HEK293 (cell line): ENCODE measurements at regions not wholly inside any gene's neighbourhood (a gene's known extent, or its start where the extent isn't known, plus 50 kb on each side); places are given as distances from the start of the nearest gene placed in this dataset.

Experiments used
- GLIS1 ChIP-seq: fragments of 450-650 bp; formaldehyde crosslinking; IDR thresholded peaks from 2 replicates; pipeline ENCODE4 v1.5.1; 2016; ENCODE audit warnings: missing biosample characterization, missing genetic modification characterization
- REPIN1 ChIP-seq: fragments of 450-650 bp; formaldehyde crosslinking; IDR thresholded peaks from 2 replicates; pipeline ENCODE4 v1.5.1; 2017; ENCODE audit warnings: missing biosample characterization, missing genetic modification characterization, low read depth
- SETDB1 ChIP-seq: IDR thresholded peaks from one replicate; pipeline ENCODE4 v1.6.1; 2017; ENCODE audit warnings: mild to moderate bottlenecking, low read length, moderate library complexity, mixed read lengths; ENCODE audit not compliant: insufficient read length
- WT1 ChIP-seq: fragments of 450-650 bp; formaldehyde crosslinking; IDR thresholded peaks from 2 replicates; pipeline ENCODE4 v1.5.1; 2016; ENCODE audit warnings: missing biosample characterization, missing genetic modification characterization
- YY1 ChIP-seq: fragments of 450-650 bp; formaldehyde crosslinking; IDR thresholded peaks from 2 replicates; pipeline ENCODE4 v1.5.1; 2018; ENCODE audit warnings: missing biosample characterization, missing genetic modification characterization
- ZBTB21 ChIP-seq: fragments of 450-650 bp; formaldehyde crosslinking; IDR thresholded peaks from 2 replicates; pipeline ENCODE4 v1.5.1; 2017; ENCODE audit warnings: missing biosample characterization, missing genetic modification characterization
- ZEB2 ChIP-seq: fragments of 450-650 bp; formaldehyde crosslinking; IDR thresholded peaks from 2 replicates; pipeline ENCODE4 v1.5.1; 2016; ENCODE audit warnings: missing biosample characterization, missing genetic modification characterization
- ZFP69B ChIP-seq: fragments of 450-650 bp; formaldehyde crosslinking; IDR thresholded peaks from 2 replicates; pipeline ENCODE4 v1.5.1; 2016; ENCODE audit warnings: missing biosample characterization, missing genetic modification characterization
- ZNF155 ChIP-seq: fragments of 450-650 bp; formaldehyde crosslinking; IDR thresholded peaks from 2 replicates; pipeline ENCODE4 v1.5.1; 2016; ENCODE audit warnings: missing biosample characterization, missing genetic modification characterization
- ZNF169 ChIP-seq: fragments of 450-650 bp; formaldehyde crosslinking; IDR thresholded peaks from 2 replicates; pipeline ENCODE4 v1.5.1; 2016; ENCODE audit warnings: missing biosample characterization, missing genetic modification characterization
- ZNF214 ChIP-seq: fragments of 450-650 bp; formaldehyde crosslinking; IDR thresholded peaks from 2 replicates; pipeline ENCODE4 v1.5.1; 2017; ENCODE audit warnings: missing biosample characterization, mild to moderate bottlenecking, missing genetic modification characterization, borderline replicate concordance
- ZNF24 ChIP-seq: fragments of 450-650 bp; formaldehyde crosslinking; IDR thresholded peaks from 2 replicates; pipeline ENCODE4 v1.5.1; 2016; ENCODE audit warnings: missing biosample characterization, missing genetic modification characterization
- ZNF292 ChIP-seq: fragments of 450-650 bp; formaldehyde crosslinking; IDR thresholded peaks from 2 replicates; pipeline ENCODE4 v1.5.1; 2016; ENCODE audit warnings: low read depth, missing biosample characterization, missing genetic modification characterization, borderline replicate concordance
- ZNF335 ChIP-seq: fragments of 450-650 bp; formaldehyde crosslinking; conservative IDR thresholded peaks from 2 replicates; pipeline ENCODE4 v1.5.1; 2016; ENCODE audit warnings: missing biosample characterization, missing genetic modification characterization
- ZNF366 ChIP-seq: fragments of 450-650 bp; formaldehyde crosslinking; conservative IDR thresholded peaks from 2 replicates; pipeline ENCODE4 v1.5.1; 2016; ENCODE audit warnings: missing biosample characterization, missing genetic modification characterization
- ZNF37A ChIP-seq: fragments of 450-650 bp; IDR thresholded peaks from 2 replicates; pipeline ENCODE4 v1.5.1; 2018; ENCODE audit warnings: missing biosample characterization, missing genetic modification characterization
- ZNF394 ChIP-seq: fragments of 450-650 bp; formaldehyde crosslinking; IDR thresholded peaks from 2 replicates; pipeline ENCODE4 v1.5.1; 2016; ENCODE audit warnings: missing biosample characterization, missing genetic modification characterization, mild to moderate bottlenecking, moderate library complexity, borderline replicate concordance
- ZNF433 ChIP-seq: fragments of 450-650 bp; formaldehyde crosslinking; IDR thresholded peaks from 2 replicates; pipeline ENCODE4 v1.5.1; 2016; ENCODE audit warnings: missing biosample characterization, missing genetic modification characterization, low read depth
- ZNF501 ChIP-seq: fragments of 450-650 bp; formaldehyde crosslinking; IDR thresholded peaks from 2 replicates; pipeline ENCODE4 v1.5.1; 2016; ENCODE audit warnings: missing biosample characterization, missing genetic modification characterization
- ZNF529 ChIP-seq: fragments of 450-650 bp; formaldehyde crosslinking; IDR thresholded peaks from 2 replicates; pipeline ENCODE4 v1.5.1; 2017; ENCODE audit warnings: missing genetic modification characterization, missing biosample characterization; ENCODE audit not compliant: insufficient replicate concordance
- ZNF548 ChIP-seq: fragments of 450-650 bp; formaldehyde crosslinking; IDR thresholded peaks from 2 replicates; pipeline ENCODE4 v1.5.1; 2016; ENCODE audit warnings: missing biosample characterization, missing genetic modification characterization
- ZNF549 ChIP-seq: fragments of 450-650 bp; IDR thresholded peaks from 2 replicates; pipeline ENCODE4 v1.5.1; 2018; ENCODE audit warnings: missing biosample characterization, missing genetic modification characterization, mild to moderate bottlenecking, inconsistent platforms, moderate library complexity
- ZNF555 ChIP-seq: fragments of 450-650 bp; formaldehyde crosslinking; conservative IDR thresholded peaks from 2 replicates; pipeline ENCODE4 v1.5.1; 2017; ENCODE audit warnings: missing biosample characterization, mild to moderate bottlenecking, missing genetic modification characterization, inconsistent platforms
- ZNF558 ChIP-seq: fragments of 450-650 bp; formaldehyde crosslinking; IDR thresholded peaks from 2 replicates; pipeline ENCODE4 v1.5.1; 2016; ENCODE audit warnings: missing biosample characterization, missing genetic modification characterization
- ZNF560 ChIP-seq: fragments of 450-650 bp; formaldehyde crosslinking; IDR thresholded peaks from 2 replicates; pipeline ENCODE4 v1.5.1; 2017; ENCODE audit warnings: missing biosample characterization, missing genetic modification characterization, borderline replicate concordance
- ZNF561 ChIP-seq: fragments of 450-650 bp; IDR thresholded peaks from 2 replicates; pipeline ENCODE4 v1.5.1; 2018; ENCODE audit warnings: missing biosample characterization, missing genetic modification characterization, borderline replicate concordance
- ZNF629 ChIP-seq: fragments of 450-650 bp; formaldehyde crosslinking; IDR thresholded peaks from 2 replicates; pipeline ENCODE4 v1.5.1; 2017; ENCODE audit warnings: missing biosample characterization, missing genetic modification characterization
- ZNF660 ChIP-seq: fragments of 450-650 bp; IDR thresholded peaks from 2 replicates; pipeline ENCODE4 v1.5.1; 2018; ENCODE audit warnings: missing biosample characterization, mild to moderate bottlenecking, missing genetic modification characterization
- ZNF791 ChIP-seq: fragments of 450-650 bp; formaldehyde crosslinking; IDR thresholded peaks from 2 replicates; pipeline ENCODE4 v1.5.1; 2016; ENCODE audit warnings: missing biosample characterization, missing genetic modification characterization
- ZSCAN16 ChIP-seq: fragments of 450-650 bp; formaldehyde crosslinking; IDR thresholded peaks from 2 replicates; pipeline ENCODE4 v1.5.1; 2016; ENCODE audit warnings: missing biosample characterization, missing genetic modification characterization
- ZSCAN30 ChIP-seq: fragments of 450-650 bp; IDR thresholded peaks from 2 replicates; pipeline ENCODE4 v1.5.1; 2018; ENCODE audit warnings: missing biosample characterization, mild to moderate bottlenecking, missing genetic modification characterization, moderate library complexity
- TF ChIP-seq, protein P1 (sequence below): fragments of 450-650 bp; formaldehyde crosslinking; IDR thresholded peaks from 2 replicates; pipeline ENCODE4 v1.5.1; 2016; ENCODE audit warnings: missing biosample characterization, missing genetic modification characterization
- TF ChIP-seq, protein P2 (sequence below): fragments of 450-650 bp; formaldehyde crosslinking; IDR thresholded peaks from 2 replicates; pipeline ENCODE4 v1.5.1; 2016; ENCODE audit warnings: missing biosample characterization, missing genetic modification characterization, low read depth
- TF ChIP-seq, protein P3 (sequence below): fragments of 450-650 bp; formaldehyde crosslinking; IDR thresholded peaks from 2 replicates; pipeline ENCODE4 v1.5.1; 2016; ENCODE audit warnings: missing biosample characterization, missing genetic modification characterization
- TF ChIP-seq, protein P4 (sequence below): fragments of 450-650 bp; formaldehyde crosslinking; IDR thresholded peaks from 2 replicates; pipeline ENCODE4 v1.5.1; 2016; ENCODE audit warnings: missing biosample characterization, missing genetic modification characterization

DNA sequence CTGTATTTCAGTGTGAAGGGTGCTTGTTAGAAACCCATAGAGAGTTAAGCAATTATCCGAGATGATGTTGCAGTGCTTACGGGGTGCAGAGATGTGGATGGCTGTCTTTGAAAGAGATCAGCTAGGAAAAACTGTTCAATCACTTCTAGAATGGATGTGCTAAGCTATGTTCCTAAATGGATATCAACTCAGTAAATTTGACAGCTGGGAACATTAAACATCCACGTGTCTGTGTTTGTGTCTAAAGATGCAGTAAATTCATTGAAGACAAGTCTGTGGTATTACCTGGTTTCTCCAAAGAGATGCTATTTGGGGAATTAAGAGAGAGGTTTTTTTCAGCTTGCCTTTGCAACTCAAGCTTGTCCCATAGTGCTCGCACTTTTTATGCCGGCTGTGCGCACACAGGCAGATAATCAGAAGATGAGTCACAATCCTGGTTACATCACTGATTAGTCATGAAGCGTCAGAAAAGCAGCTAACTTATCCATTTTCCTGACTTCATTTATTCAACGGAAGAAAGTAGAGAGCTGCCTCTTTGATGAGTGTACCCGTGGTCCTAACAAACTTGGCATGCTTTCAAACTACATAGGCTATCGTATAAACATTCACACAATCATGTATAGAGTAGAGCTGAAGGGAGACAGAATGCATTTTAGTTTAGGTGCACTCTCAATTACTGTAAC is 691.7 kb upstream of the SLC35B3 start (continued):
- TF ChIP-seq, protein P1, sequence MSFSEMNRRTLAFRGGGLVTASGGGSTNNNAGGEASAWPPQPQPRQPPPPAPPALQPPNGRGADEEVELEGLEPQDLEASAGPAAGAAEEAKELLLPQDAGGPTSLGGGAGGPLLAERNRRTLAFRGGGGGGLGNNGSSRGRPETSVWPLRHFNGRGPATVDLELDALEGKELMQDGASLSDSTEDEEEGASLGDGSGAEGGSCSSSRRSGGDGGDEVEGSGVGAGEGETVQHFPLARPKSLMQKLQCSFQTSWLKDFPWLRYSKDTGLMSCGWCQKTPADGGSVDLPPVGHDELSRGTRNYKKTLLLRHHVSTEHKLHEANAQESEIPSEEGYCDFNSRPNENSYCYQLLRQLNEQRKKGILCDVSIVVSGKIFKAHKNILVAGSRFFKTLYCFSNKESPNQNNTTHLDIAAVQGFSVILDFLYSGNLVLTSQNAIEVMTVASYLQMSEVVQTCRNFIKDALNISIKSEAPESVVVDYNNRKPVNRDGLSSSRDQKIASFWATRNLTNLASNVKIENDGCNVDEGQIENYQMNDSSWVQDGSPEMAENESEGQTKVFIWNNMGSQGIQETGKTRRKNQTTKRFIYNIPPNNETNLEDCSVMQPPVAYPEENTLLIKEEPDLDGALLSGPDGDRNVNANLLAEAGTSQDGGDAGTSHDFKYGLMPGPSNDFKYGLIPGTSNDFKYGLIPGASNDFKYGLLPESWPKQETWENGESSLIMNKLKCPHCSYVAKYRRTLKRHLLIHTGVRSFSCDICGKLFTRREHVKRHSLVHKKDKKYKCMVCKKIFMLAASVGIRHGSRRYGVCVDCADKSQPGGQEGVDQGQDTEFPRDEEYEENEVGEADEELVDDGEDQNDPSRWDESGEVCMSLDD (tag by site-specific recombination): no peak
- TF ChIP-seq, protein P2, sequence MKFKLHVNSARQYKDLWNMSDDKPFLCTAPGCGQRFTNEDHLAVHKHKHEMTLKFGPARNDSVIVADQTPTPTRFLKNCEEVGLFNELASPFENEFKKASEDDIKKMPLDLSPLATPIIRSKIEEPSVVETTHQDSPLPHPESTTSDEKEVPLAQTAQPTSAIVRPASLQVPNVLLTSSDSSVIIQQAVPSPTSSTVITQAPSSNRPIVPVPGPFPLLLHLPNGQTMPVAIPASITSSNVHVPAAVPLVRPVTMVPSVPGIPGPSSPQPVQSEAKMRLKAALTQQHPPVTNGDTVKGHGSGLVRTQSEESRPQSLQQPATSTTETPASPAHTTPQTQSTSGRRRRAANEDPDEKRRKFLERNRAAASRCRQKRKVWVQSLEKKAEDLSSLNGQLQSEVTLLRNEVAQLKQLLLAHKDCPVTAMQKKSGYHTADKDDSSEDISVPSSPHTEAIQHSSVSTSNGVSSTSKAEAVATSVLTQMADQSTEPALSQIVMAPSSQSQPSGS (tag by site-specific recombination): no peak
- TF ChIP-seq ZSCAN16: no peak
- TF ChIP-seq ZNF394 (tag by site-specific recombination): peak; percentile 21; the same call in 1 of the 2 replicates
- no peak for TF ChIP-seq ZNF155 (tag by site-specific recombination)
- TF ChIP-seq ZNF560: no peak
- TF ChIP-seq, protein P3, sequence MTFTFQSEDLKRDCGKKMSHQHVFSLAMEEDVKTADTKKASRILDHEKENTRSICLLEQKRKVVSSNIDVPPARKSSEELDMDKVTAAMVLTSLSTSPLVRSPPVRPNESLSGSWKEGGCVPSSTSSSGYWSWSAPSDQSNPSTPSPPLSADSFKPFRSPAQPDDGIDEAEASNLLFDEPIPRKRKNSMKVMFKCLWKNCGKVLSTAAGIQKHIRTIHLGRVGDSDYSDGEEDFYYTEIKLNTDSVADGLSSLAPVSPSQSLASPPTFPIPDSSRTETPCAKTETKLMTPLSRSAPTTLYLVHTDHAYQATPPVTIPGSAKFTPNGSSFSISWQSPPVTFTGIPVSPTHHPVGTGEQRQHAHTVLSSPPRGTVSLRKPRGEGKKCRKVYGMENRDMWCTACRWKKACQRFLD (tag by site-specific recombination): no peak
- TF ChIP-seq ZNF214 (tag by site-specific recombination): no peak
- TF ChIP-seq ZNF555: no peak
- peak; percentile 42; the same call in 1 of the 2 replicates for TF ChIP-seq ZNF558 (tag by site-specific recombination)
- peak; percentile 74 for TF ChIP-seq ZNF366 (tag by site-specific recombination)
- TF ChIP-seq ZNF549: 0 out of 2 replicates have a peak, but pooled peaks have one; percentile 28
- TF ChIP-seq ZNF37A (tag by site-specific recombination): no peak
- no peak for TF ChIP-seq GLIS1 (tag by site-specific recombination)
- peak; percentile 43 for TF ChIP-seq SETDB1
- TF ChIP-seq ZFP69B: 0 out of 2 replicates have a peak, but pooled peaks have one; percentile 23
- no peak for TF ChIP-seq YY1
- no peak for TF ChIP-seq REPIN1 (tag by site-specific recombination)
- no peak for TF ChIP-seq WT1
- no peak for TF ChIP-seq ZNF548 (tag by site-specific recombination)
- TF ChIP-seq ZBTB21 (tag by site-specific recombination): peak; percentile 98
- peak; percentile 71 for TF ChIP-seq ZEB2
- TF ChIP-seq ZNF501 (tag by site-specific recombination): no peak
- no peak for TF ChIP-seq ZNF433
- TF ChIP-seq ZNF561: no peak
- TF ChIP-seq ZNF292: no peak
- peak; percentile 94 for TF ChIP-seq ZNF24
- TF ChIP-seq ZNF660: peak; percentile 66; the same call in 1 of the 2 replicates
- TF ChIP-seq, protein P4, sequence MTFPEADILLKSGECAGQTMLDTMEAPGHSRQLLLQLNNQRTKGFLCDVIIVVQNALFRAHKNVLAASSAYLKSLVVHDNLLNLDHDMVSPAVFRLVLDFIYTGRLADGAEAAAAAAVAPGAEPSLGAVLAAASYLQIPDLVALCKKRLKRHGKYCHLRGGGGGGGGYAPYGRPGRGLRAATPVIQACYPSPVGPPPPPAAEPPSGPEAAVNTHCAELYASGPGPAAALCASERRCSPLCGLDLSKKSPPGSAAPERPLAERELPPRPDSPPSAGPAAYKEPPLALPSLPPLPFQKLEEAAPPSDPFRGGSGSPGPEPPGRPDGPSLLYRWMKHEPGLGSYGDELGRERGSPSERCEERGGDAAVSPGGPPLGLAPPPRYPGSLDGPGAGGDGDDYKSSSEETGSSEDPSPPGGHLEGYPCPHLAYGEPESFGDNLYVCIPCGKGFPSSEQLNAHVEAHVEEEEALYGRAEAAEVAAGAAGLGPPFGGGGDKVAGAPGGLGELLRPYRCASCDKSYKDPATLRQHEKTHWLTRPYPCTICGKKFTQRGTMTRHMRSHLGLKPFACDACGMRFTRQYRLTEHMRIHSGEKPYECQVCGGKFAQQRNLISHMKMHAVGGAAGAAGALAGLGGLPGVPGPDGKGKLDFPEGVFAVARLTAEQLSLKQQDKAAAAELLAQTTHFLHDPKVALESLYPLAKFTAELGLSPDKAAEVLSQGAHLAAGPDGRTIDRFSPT (tag by site-specific recombination): no peak
- no peak for TF ChIP-seq ZNF791 (tag by site-specific recombination)
- no peak for TF ChIP-seq ZNF529 (tag by site-specific recombination)
- TF ChIP-seq ZNF335 (tag by site-specific recombination): peak; percentile 27; the same call in 1 of the 2 replicates
- no peak for TF ChIP-seq ZSCAN30 (tag by site-specific recombination)
- TF ChIP-seq ZNF629: peak; percentile 96
- no peak for TF ChIP-seq ZNF169 (tag by site-specific recombination)
